ENCODE measurements at regions not wholly inside any gene's neighbourhood (a gene's known extent, or its start where the extent isn't known, plus 50 kb on each side); places are given as distances from the start of the nearest gene placed in this dataset.

- no peak for DNase-seq (ENCODE audit: low read depth in 1 of 2, low spot score in 1 of 2)
These were observed 240.3 kb downstream of the DUSP6 start for GRCh38 chr12:89111964-89112363.

DNA sequence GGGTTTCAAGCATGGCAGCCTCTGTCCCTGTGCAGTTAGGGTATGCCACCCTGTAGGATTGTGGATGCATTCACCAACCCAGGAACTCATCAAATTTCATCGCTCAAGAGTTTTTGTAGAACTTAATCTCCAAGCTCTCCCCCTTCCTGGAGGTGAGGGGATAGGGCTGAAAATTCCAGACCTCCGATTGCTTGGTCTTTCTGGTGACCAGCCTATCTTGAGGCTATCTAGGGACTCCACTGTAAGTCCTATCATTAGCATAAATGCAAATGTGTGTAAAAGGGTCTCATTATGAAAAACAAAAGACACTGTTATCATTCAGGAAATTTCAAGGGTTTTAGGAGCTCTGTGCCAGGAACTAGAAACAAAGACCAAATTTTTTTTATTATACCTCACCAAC, 244.0 kb downstream of the DUSP6 start:
- DNase-seq (ENCODE audit: low read depth in 1 of 2, low spot score in 1 of 2): no peak

DNA sequence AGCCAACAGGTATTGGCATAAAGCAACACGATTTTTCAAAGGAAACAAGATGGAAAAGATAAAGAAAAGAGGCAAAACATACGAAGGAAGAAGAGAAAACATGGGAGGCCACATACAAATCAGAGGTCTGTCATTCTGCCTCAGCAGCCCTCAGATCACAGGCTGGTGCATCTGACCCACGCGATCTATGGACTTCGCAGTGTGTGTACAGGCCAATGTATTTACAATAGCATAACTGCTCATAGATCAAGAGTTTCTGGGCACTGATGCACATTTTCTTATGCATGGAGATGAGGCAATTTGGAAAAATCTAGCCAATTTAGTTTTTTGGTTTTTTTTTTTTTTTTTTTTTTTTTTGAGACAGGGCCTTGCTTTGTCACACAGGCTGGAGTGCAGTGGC, 245.4 kb downstream of the DUSP6 start:
- DNase-seq (ENCODE audit: low read depth in 1 of 2, low spot score in 1 of 2): no peak

GRCh38 chr12:89105243-89105642, 247.1 kb downstream of the DUSP6 start:
- no peak for DNase-seq (ENCODE audit: low read depth in 1 of 2, low spot score in 1 of 2)

DNA sequence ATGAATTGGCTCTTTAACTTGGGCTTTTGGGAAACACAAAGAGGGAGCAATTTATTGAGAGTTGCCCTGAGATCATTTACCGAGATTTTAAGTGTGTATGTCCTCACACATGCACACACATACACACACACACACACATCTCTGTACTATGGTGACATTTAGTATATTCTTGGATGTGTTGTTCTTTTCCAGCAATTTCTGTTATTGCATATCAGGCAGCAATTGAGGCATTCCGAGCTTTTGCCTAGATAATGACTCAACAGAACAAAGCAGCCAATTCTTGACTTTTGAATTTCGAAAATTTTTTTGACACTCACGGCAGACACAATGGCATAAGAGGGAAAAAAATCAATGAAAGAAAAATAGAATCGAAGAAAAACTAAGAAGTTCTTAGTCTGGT, 248.5 kb downstream of the DUSP6 start:
- no peak for DNase-seq (ENCODE audit: low read depth in 1 of 2, low spot score in 1 of 2)

DNA sequence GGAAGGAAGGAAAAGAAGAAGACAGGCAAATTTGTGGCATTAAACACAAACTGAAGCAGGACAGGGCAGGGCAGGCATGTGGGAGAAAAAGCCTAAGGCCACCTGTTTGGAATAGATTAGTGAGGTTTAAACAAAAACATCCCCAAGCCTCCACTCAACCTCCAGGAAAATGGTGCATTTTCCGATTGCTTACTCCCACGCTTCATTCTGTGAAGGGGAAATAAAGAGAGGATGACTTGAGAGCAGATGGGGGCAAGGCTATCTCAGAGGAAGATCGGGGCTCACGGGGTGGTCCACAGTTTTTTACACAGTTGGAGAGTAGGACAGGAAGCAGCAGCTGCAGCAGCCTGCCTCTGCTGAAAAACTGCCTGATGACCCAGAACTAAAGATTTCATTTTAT, 250.9 kb downstream of the DUSP6 start:
- DNase-seq (ENCODE audit: low read depth in 1 of 2, low spot score in 1 of 2): no peak

DNA sequence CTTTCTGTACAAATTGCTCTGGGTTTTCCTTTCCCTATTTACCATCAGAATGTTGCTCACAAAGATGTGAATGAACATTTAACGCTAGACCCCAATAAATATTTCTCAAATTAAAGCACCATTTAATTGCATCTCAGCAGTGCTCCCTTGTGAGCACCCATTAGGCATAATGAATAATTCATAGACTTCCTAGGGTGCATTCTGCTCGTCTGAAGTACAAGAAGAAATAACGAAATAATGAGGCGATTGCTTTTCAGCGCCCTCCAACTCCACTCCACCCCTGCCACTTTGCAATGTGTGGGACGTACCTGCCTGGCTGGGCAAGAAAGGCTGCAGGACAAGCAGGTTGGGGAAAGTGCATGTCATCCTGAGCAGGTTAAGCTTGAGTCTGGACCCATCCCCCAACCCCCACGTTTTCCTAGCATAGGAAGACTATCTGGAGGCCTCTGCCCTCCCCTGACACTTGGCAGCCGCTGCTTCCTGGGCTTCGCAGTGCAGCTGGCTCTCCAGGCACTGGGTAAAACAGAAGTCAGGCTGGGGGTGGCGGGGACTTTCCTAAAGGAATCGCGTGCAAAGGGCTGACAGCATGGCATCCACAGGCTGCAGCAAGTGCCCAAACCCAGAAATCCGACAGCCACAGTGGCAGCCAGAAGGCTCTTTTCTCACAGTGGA, 253.7 kb downstream of the DUSP6 start:
- no peak for DNase-seq (ENCODE audit: low read depth in 1 of 2, low spot score in 1 of 2)

DNA sequence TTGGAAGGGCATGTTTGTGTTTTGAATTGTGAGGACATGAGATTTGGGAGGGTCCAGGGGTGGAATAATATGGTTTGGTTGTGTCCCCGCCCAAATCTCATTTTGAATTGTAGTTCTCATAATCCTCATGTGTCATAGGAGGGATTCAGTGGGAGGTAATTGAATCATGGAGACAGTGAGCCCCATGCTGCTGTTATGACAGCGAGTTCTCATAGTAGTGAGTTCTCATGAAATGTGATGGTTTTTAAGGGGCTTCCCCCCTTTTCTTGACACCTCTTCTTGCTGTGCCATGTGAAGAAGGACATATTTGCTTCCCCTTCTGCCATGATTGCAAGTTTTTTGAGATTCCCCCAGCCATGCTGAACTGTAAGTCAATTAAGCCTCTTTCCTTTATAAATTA, 260.0 kb downstream of the DUSP6 start:
- no peak for DNase-seq (ENCODE audit: low read depth in 1 of 2, low spot score in 1 of 2)

DNA sequence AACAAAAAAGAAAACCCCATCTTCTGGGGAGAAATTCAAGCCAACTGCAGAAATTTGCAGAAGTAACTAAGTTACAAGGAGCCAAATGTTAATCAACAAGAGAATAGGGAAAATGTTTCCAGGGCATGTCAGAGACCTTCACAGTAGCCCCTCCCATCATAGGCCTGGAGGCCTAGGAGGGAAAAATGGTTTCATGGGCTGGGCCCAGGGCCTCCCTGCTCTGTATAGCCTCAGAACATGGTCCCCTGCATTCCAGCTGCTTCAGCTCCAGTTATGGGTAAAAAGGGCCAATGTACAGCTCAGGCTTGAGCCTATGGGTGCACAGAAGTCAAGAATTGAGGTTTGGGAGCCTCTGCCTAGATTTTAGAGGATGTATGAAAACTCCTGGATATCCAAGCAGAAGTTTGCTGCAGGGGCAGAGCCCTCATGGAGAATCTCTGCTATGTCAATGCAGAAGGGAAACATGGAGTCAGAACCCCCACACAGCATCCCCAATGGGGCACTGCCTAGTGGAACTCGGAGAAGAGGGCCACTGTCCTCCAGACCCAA, 260.9 kb downstream of the DUSP6 start:
- no peak for DNase-seq (ENCODE audit: low read depth in 1 of 2, low spot score in 1 of 2)

DNA sequence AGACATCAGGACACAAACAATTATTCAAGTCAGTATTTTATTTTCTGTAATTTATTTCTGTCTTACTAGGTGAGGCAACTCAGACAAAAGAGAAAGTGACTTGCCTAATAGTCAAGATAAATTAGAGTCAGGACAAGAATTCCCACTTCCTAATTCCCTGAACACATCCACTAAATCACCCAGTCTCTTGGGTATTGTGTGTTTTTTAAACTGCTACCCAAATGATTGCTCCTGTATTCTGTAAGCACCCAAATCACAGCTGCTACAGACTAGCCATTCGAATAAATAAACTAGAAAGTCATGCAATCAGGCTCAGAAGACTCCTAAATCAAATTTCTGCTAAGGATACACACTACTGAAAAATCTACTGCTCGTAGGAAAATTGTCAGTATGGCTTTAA, 263.0 kb downstream of the DUSP6 start:
- DNase-seq (ENCODE audit: low read depth in 1 of 2, low spot score in 1 of 2): no peak

DNA sequence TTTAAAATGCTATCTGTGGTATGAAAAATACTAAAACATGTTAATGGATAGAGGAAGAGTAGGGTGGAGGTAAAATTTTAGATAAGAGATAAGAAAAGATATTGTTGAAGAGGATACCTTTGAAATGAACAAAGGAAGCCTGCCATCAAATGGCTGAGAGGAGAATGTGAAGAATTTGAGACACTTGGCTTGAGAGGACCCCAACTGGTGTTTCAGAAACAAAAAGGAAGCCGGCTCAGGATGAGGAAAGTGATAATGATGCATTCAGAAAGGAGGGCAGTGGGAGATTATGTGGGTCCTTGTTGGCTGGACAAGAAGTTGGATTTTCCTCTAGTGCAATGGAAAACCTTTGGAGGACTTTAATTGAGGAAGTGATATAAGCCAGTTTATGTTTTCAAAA, 264.4 kb downstream of the DUSP6 start:
- DNase-seq (ENCODE audit: low read depth in 1 of 2, low spot score in 1 of 2): no peak

GRCh38 chr12:89087149-89087825, 265.0 kb downstream of the DUSP6 start:
- no peak for DNase-seq (ENCODE audit: low read depth in 1 of 2, low spot score in 1 of 2)

DNA sequence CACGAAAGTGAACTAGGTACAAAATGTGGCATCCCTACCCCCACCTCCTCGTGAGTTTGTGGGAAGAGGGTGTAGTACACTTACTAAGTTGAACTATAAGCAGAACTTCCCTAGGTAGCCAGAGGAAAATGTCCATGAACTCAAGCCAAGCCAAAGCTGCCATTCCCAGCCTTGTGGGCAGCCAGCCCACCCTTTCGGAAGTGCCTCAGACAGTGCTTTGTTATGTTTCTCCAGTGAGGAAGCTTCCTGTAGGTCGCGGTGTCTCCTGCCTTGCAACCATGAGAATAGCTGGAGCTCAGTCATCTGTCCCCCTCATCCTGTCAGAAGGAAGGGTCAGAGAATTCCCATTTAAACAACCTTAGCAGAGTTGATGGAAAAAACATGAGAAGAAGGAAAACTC, 266.9 kb downstream of the DUSP6 start:
- DNase-seq (ENCODE audit: low read depth in 1 of 2, low spot score in 1 of 2): no peak

DNA sequence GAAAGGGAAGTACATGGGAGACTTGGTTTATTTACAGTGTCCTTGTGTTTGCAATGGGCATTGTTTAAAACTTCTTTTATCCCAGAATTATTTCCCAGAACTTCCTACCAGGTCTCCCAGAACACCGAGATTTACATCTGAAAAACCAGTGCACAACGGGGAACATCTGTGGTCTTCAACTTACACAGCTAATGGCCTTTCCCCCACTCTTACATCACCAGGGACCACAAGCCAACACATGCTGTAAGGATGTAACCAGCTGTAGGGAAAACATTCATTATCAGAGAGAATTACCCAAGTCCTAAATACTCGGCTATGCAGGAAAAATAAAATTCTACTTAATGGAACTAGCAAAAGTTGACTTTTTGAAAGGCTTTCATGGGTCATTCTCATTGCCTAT, 267.6 kb downstream of the DUSP6 start:
- DNase-seq (ENCODE audit: low read depth in 1 of 2, low spot score in 1 of 2): no peak

DNA sequence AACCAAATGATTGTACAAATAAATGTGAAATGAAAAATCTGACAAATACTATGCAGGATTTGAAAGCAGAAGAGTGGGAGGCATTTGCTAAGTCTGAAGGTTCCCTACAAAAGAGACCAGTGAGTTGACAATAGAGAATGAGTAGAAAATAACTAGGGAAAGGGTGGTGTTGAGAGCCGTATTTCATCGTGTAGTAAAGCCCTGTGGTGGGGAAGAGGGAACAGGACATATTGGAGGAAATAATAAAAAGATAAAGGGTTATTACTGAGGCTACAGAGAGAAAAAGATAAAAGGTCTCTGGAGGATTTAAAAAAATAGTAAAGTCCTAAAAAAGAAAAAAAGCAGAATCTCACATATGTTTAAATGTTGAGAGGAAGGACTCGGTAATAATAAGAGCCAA, 268.8 kb downstream of the DUSP6 start:
- no peak for DNase-seq (ENCODE audit: low read depth in 1 of 2, low spot score in 1 of 2)

GRCh38 chr12:89082370-89082753, 269.9 kb downstream of the DUSP6 start:
- DNase-seq (ENCODE audit: low read depth in 1 of 2, low spot score in 1 of 2): no peak

- no peak for DNase-seq (ENCODE audit: low read depth in 1 of 2, low spot score in 1 of 2)
These were observed 270.5 kb downstream of the DUSP6 start for GRCh38 chr12:89081719-89082369.

GRCh38 chr12:89080793-89081465, 271.4 kb downstream of the DUSP6 start:
- no peak for DNase-seq (ENCODE audit: low read depth in 1 of 2, low spot score in 1 of 2)

DNA sequence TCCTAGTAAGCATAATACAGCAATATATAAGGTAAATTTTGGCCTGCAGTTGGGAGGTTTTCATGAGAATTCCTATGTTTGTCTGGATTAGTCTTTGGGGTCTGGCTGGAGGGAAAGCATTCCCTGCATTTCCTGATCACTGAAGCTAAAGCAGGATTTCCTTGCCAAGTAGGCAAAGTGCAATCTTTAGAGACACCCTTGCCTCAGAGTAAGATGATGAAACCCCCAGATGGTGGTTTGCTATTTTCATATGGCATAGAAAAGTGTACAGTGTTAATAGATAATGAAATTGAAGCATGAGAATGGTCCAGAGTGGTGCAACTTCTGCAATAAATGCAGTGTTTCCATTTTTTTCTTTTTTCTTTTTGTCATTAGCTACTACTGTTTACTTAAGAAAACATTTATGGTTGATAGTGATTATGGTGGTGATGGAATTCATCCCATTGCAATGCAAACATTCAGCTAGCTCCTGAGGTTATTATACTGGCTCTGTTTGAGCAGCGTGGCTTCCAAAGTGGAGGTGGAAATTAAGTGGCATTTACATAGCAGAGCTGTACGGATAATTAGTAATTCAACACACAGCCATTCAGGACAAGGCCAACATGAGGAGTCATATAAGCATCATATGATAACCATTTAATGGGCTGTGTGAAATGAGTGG, 276.3 kb downstream of the DUSP6 start:
- no peak for DNase-seq (ENCODE audit: low read depth in 1 of 2, low spot score in 1 of 2)

GRCh38 chr12:89073659-89074058, 278.6 kb downstream of the DUSP6 start:
- no peak for DNase-seq (ENCODE audit: low read depth in 1 of 2, low spot score in 1 of 2)

DNA sequence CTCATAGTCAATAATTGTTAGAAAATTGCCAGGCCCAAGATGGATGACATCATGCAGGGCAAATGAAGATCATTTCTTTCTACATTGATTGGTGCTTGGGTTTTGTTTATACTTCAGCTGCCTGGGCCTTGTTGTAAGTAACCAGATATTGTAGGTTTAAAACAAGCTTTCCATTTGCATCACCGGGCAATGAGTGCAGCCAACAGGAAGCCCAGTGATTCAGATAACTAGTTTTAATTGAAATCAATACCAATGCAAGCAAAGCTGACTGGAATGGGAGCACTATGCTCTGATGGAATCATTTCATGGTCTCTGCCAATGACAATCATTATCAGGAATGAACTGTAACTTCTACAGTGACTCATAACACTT, 279.3 kb downstream of the DUSP6 start:
- DNase-seq (ENCODE audit: low read depth in 1 of 2, low spot score in 1 of 2): no peak
